Epithelial cell of esophagus (primary cell): ENCODE measurements at regions not wholly inside any gene's neighbourhood (a gene's known extent, or its start where the extent isn't known, plus 50 kb on each side); places are given as distances from the start of the nearest gene placed in this dataset.
"Not testable (repeated sequence)": the region's sequence is repeated elsewhere in the genome, so short reads cannot be mapped to it uniquely, and the experiment has no call there.

Experiments used
- DNase-seq: peaks from one replicate; pipeline ENCODE4 v3.0.0; 2010; ENCODE audit warnings: low read depth
- H3K4me3 ChIP-seq: 2 replicates; pipeline ENCODE4 v1.5.1; 2011; ENCODE audit warnings: mild to moderate bottlenecking, low read length, control low read depth
- TF ChIP-seq, protein P1 (sequence below): IDR thresholded peaks from 2 replicates; pipeline ENCODE4 v1.5.1; 2011; ENCODE audit warnings: low read depth, mild to moderate bottlenecking, low read length, control low read depth, inconsistent platforms; ENCODE audit not compliant: insufficient read depth; ENCODE audit errors: missing control alignments

DNA sequence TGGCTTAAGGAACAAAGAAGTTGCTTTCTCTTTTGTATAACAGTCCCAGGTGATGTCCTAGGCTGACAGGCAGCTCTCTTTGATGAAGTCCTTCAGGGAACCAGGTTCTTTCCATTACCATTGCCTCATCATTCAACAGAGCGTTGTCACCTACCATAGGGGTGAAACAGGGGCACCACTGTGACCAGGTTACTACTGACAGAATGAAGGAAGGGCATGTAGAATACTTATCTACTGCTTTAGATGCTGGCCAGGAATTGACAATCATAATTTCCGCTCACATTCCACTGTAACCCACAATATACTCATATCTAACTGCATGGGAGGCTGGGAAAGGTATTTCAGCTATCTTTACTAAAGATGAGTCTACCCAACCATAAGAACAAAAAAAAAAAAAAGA lies 148.0 kb upstream of the FNDC3A start:
- TF ChIP-seq, protein P1, sequence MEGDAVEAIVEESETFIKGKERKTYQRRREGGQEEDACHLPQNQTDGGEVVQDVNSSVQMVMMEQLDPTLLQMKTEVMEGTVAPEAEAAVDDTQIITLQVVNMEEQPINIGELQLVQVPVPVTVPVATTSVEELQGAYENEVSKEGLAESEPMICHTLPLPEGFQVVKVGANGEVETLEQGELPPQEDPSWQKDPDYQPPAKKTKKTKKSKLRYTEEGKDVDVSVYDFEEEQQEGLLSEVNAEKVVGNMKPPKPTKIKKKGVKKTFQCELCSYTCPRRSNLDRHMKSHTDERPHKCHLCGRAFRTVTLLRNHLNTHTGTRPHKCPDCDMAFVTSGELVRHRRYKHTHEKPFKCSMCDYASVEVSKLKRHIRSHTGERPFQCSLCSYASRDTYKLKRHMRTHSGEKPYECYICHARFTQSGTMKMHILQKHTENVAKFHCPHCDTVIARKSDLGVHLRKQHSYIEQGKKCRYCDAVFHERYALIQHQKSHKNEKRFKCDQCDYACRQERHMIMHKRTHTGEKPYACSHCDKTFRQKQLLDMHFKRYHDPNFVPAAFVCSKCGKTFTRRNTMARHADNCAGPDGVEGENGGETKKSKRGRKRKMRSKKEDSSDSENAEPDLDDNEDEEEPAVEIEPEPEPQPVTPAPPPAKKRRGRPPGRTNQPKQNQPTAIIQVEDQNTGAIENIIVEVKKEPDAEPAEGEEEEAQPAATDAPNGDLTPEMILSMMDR, result no peak
- no peak for DNase-seq
- H3K4me3 ChIP-seq, result no peak overlapping the region

DNA sequence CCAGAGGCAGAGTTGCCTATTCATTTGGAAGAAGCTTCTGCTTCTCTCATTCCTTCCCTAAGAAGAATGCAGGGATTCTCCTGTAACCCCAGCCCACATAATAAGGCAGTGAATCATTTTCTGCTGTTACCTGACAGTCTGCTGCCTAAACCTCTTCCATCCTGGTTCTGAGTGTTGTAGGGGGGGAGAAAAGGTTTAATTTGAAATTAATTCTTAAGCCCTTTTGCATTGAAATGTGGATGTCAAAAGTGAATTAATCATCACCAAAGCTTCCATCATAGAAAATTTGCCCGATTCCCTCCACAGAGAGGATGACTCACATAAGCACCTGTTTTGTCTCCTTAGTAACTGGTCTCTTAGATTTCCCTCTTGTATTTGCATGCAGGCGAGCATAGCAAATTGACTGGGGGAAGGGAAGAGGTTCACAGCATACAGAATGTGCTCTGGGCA lies 146.7 kb upstream of the FNDC3A start:
- no peak overlapping the region for H3K4me3 ChIP-seq
- peak; percentile 55 for DNase-seq
- TF ChIP-seq, protein P1, result no peak

DNA sequence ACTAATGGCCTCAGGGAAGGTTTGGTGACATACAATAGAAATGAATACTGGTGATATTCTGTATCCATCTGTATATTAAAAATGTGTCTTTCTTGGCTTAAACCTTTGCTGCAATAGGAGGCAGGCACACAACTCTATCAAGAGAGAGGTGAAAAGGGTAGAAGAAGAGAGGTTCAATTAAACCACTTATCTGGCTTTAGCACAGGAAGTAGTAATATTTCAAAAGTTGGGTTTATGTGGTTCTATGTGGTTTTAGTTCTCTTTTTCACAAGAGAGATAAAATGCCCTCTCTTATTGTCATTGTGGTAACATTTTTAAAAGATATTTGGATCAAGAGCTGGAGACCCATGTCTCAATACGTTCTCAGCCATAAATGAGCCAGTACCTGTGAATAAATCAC lies 146.2 kb upstream of the FNDC3A start:
- DNase-seq, result no peak
- no peak overlapping the region for H3K4me3 ChIP-seq
- TF ChIP-seq, protein P1, result no peak

DNA sequence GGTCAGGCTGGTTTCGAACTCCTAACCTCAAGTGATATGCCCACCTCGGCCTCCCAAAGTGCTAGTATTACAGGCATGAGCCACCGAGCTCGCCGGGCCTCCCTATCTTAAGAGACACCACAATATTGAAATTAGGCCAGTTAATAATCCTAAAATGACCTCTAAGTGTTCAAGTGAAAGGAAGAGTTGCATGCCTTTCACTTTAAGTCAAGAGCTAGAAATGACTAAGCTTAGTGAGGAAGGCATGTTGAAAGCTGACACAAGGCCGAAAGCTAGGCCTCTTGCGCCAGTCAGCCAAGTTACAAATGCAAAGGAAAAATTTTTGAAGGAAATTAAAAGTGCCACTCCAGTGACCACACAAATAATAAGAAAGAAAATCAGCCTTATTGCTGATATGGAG lies 144.5 kb upstream of the FNDC3A start:
- TF ChIP-seq, protein P1, result no peak
- DNase-seq, result peak; percentile 30

DNA sequence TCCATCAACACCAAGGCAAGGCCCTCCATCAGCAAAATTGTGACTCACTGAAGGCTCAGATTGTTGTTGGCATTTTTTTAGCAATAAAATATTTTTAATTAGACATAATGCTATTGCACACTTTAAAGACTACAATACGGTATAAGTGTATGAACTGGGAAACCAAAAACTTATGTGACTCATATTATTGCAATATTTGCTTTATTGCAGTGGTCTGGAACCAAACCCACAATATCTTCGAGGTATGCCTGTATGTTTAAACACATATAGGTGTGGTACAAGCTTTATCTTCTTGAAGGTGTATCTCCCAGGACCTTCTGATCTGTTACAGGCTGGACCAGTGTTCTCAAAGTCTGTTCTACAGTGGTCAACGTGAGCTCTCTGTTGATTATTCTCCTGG lies 142.3 kb upstream of the FNDC3A start:
- DNase-seq, result peak; percentile 7
- H3K4me3 ChIP-seq, result no peak overlapping the region
- TF ChIP-seq, protein P1, result no peak

More for the DNA sequence above, 144.5 kb upstream of the FNDC3A start:
- no peak overlapping the region for H3K4me3 ChIP-seq

DNA sequence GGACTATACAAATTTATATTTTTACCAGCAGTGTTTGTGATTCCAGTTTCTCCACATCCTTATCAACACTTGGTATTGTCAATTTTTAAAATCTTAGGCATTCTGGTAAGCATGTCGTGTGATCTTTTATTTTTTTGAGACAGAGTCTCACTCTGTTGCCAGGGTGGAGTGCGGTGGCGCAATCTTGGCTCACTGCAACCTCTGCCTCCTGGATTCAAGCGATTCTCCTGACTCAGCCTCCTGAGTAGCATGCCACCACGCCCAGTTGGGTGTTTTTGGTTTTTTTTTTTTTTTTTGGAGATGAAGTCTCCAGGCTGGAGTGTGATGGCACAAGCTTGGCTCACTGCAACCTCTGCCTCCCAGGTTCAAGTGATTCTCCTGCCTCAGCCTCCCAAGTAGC lies 140.4 kb upstream of the FNDC3A start:
- DNase-seq, result peak; percentile 20
- H3K4me3 ChIP-seq, result not testable (repeated sequence)

DNA sequence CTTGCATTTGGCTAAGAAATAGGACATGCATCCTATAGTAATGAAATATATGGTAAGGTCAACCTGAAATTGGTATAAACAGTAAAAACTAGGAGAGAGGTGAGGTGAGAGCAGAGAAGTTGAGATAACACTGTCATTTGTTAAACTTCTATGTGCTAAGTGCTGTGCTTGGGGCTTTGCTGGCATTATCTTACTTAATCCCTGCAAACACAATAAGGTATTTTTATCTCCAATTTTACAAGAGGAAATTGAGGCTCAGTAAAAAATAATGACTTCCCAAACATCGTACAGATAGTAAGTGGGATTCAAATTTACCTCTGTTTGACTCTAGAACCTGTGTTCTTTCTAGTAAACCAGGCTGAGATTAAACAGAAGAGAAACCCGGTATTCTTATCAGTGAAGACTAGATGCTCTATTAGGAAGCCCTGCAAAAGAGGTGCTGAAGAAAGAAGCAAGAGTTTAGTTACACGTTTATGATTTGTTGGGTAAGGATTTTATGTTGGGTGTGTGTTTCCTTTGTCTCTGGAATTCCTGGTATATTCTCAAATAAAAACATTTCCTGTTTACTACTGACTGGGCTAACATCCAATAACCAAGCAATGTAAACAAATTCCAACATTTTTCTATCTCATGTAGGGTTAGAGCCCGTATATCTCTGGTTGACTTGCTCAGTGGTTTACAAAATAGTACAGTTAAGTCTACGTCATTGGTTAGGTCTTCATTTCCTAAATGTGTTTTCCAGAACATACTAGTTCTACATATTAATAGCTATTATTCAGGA lies 137.3 kb upstream of the FNDC3A start:
- no peak overlapping the region for H3K4me3 ChIP-seq
- TF ChIP-seq, protein P1, result no peak
- no peak for DNase-seq

DNA sequence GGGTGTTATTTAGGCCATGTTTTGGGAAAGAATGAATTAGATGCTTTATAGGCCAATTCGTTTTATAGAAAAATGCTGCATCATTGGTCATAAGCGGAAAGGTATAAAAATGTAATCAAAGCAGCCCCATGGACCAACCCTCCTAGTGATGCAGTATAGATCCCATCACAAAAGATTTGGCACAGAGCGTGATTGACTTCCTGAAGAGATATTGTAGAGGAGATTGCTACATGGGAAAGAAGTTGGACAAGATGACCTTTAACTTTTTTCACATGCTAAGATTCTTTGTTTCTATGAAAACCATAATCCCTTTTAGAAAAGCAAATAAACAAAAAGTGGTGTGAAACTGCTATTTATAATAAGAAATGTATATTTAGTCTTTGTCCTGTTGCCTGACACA lies 136.5 kb upstream of the FNDC3A start:
- DNase-seq, result no peak
- no peak overlapping the region for H3K4me3 ChIP-seq
- TF ChIP-seq, protein P1, result no peak
